AG09319 (cell line): ENCODE measurements at regions not wholly inside any gene's neighbourhood (a gene's known extent, or its start where the extent isn't known, plus 50 kb on each side); places are given as distances from the start of the nearest gene placed in this dataset.

Experiments
- DNase-seq: peaks from one replicate; pipeline ENCODE4 v3.0.0-alpha.2; 2010; ENCODE audit warnings: low read depth; ENCODE audit errors: extremely low read depth
- TF ChIP-seq, protein P1 (sequence below): IDR thresholded peaks from 2 replicates; pipeline ENCODE4 v1.5.1; 2011; ENCODE audit warnings: low read depth, mild to moderate bottlenecking, inconsistent platforms, low read length, moderate library complexity

DNA sequence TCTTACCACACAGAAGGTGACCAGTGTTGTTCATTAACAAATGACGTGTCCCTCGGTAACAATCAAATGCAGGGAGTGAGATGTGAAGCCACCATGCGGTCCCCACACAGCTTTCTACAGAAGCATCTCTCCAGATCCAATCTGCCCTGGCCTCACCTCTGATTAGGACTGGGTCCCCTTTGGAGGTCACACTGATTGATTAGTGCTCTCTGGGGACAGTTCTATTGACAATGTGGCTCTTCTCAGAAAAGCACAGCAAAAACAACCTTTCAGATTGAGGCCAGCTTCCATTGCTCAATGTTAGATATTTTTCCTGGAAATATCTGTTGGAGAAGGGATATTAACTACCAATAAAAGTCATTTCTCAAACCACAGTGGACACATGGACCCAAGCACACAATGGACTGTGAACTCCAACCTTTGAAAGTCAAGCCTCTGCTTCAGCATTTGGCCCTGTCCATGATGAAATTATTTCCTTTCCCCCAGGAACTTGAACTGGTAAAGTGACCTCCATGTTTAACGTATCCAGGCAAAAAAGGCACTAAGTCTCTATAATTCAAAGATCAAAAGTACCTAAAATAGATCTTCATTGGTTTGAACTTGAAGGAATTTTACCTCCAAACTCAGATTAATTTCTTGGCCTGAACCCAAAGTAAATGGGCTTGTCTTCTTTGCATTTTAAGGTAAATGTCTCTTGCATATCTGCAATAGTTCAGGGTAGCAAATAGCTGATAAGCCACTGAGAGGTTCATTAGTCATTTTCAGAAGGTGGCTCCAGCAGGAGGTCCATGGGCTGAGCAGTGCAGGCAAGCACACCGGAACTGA, 118.5 kb downstream of the FOXA2 start:
- TF ChIP-seq, protein P1, sequence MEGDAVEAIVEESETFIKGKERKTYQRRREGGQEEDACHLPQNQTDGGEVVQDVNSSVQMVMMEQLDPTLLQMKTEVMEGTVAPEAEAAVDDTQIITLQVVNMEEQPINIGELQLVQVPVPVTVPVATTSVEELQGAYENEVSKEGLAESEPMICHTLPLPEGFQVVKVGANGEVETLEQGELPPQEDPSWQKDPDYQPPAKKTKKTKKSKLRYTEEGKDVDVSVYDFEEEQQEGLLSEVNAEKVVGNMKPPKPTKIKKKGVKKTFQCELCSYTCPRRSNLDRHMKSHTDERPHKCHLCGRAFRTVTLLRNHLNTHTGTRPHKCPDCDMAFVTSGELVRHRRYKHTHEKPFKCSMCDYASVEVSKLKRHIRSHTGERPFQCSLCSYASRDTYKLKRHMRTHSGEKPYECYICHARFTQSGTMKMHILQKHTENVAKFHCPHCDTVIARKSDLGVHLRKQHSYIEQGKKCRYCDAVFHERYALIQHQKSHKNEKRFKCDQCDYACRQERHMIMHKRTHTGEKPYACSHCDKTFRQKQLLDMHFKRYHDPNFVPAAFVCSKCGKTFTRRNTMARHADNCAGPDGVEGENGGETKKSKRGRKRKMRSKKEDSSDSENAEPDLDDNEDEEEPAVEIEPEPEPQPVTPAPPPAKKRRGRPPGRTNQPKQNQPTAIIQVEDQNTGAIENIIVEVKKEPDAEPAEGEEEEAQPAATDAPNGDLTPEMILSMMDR: no peak
- DNase-seq: no peak

GRCh38 chr20:22464312-22465003, 119.9 kb downstream of the FOXA2 start:
- no peak for DNase-seq
- TF ChIP-seq, protein P1: no peak

GRCh38 chr20:22462975-22463914, 121.1 kb downstream of the FOXA2 start:
- TF ChIP-seq, protein P1: no peak
- no peak for DNase-seq

- DNase-seq: no peak
- TF ChIP-seq, protein P1: no peak
Observed at GRCh38 chr20:22460803-22461202, 123.6 kb downstream of the FOXA2 start.

- TF ChIP-seq, protein P1: no peak
- DNase-seq: no peak
Observed at GRCh38 chr20:22460231-22460630, 124.1 kb downstream of the FOXA2 start.

DNA sequence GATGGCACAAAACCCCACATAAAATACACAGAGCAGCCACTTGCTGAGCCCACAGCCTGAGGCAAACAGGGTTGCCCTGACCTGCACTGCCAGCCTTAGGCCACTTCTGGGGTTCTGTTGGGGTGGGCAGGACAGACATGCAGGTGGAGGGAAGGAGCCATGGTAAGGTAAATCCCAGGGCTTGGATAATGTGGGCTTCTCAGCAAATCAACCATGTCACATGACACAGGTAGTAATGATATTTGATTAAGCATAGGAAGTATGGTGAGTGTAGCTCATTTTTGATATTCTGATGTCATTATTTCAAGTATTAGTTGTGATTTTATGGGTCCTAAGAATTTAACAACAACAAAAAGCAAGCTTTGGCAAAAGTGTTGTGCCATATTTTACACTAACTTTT, 124.6 kb downstream of the FOXA2 start:
- TF ChIP-seq, protein P1: no peak
- DNase-seq: no peak

DNA sequence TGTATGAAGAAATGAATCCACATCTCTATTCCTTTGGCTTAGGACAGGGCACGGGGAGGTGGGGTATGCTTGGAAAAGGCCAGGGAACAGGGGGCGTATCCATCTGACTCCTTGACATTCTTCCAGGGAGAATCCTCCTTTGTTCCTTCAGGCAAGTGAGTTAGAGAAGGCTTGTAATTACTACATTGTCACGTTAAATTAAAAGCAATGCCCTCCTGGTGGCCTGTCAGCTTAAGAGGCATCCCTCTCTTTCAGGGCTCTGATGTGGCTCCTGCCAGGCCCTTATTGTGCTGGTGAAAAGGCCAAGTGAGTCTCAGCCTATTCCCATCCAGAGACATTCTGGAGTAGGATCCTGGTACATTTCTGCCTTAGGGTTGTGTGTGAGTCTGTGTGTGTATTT, 128.3 kb downstream of the FOXA2 start:
- DNase-seq: no peak
- TF ChIP-seq, protein P1: no peak
